ENCODE measurements at regions not wholly inside any gene's neighbourhood (a gene's known extent, or its start where the extent isn't known, plus 50 kb on each side); places are given as distances from the start of the nearest gene placed in this dataset.

- TF ChIP-seq CTCF (IDR thresholded peaks at IDR 0.05 in 4 of 5, conservative IDR thresholded peaks at IDR 0.05 in 1 of 5) = no peak
- no peak for TF ChIP-seq POLR2A (IDR thresholded peaks at IDR 0.05)
These were observed 51.9 kb upstream of the NPVF start for GRCh38 chr7:25280181-25280580.

Measured in gastrocnemius medialis (tissue), 4 donors.